ENCODE measurements at regions not wholly inside any gene's neighbourhood (a gene's known extent, or its start where the extent isn't known, plus 50 kb on each side); places are given as distances from the start of the nearest gene placed in this dataset.

GRCh38 chr11:95653099-95653498 is 136.5 kb downstream of the FAM76B start:
- Histone ChIP-seq H3K4me3 (no peak overlapping the region), H3K9me3 (no peaks in the 10 kb centered on the region), H3K27ac (no peak overlapping the region), H3K36me3 (no peaks in the 10 kb centered on the region), H3K4me1 (peaks cover 0 to 2% (median 0%) of the 10 kb centered on the region in 3 donors), H3K27me3 (no peaks in the 10 kb centered on the region)
- DNase-seq = no peak
- TF ChIP-seq CTCF (IDR thresholded peaks at IDR 0.05) (no peak), POLR2A (IDR thresholded peaks at IDR 0.05) (no peak)
- intact Hi-C loops (cut with DNase I) = no loop called here
- 88 to 93% methylated on average over 5 of the region's 5 CpGs for WGBS, 2 donors

DNA sequence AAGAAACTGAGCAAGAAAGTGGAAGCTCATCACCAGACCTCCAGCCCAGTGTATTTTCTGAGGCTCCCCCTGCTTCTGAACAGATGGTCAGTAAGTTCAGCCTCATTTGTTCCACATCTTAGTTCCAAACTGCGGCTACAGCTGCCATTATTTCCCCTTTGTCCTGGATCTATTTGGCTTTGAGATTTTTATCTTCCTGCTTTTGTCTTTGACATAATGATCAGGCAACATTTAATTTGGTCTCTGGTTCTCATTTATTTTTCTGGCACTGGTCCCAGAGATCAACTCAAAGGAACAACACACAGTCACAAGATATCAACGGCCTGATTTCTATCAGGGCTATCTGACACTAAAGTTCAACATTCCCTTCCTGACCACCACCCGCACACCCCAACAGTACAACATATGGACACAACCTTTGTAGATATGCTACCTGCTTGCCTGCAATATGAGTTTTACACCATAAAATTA is 137.5 kb downstream of the FAM76B start:
- intact Hi-C loops (cut with DNase I) = no loop called here
- Histone ChIP-seq H3K9me3 (no peaks in the 10 kb centered on the region), H3K27me3 (no peaks in the 10 kb centered on the region), H3K4me3 (no peak overlapping the region), H3K4me1 (peaks cover 0 to 13% (median 0%) of the 10 kb centered on the region in 3 donors), H3K27ac (peak overlapping the region in 3 of 4 donors; percentile 1 to 29 (median 17)), H3K36me3 (no peaks in the 10 kb centered on the region)
- no peak for TF ChIP-seq CTCF (IDR thresholded peaks at IDR 0.05)
- no peak for TF ChIP-seq POLR2A (IDR thresholded peaks at IDR 0.05)
- no peak for DNase-seq
- WGBS, 2 donors = 51 to 62% methylated on average over 3 of the region's 3 CpGs

- no peaks in the 10 kb centered on the region for H3K9me3 ChIP-seq
- 77 to 83% methylated on average over 1 of the region's 1 CpG for WGBS, 2 donors
- H3K27ac ChIP-seq = no peak overlapping the region
- intact Hi-C loops (cut with DNase I) = no loop called here
- no peaks in the 10 kb centered on the region for H3K36me3 ChIP-seq
- no peak overlapping the region for H3K4me3 ChIP-seq
- H3K4me1 ChIP-seq = peaks cover 0 to 17% (median 0%) of the 10 kb centered on the region in 3 donors
- TF ChIP-seq POLR2A (IDR thresholded peaks at IDR 0.05) (no peak), CTCF (IDR thresholded peaks at IDR 0.05) (no peak)
- no peaks in the 10 kb centered on the region for H3K27me3 ChIP-seq
- DNase-seq = no peak
These were observed 139.3 kb downstream of the FAM76B start for GRCh38 chr11:95650276-95650675.

GRCh38 chr11:95647871-95648270 is 141.7 kb downstream of the FAM76B start:
- Histone ChIP-seq H3K36me3 (no peaks in the 10 kb centered on the region), H3K27ac (peak overlapping the region in 3 of 4 donors; percentile 35 to 63 (median 63)), H3K4me1 (peaks cover 0 to 22% (median 0%) of the 10 kb centered on the region in 3 donors), H3K9me3 (no peaks in the 10 kb centered on the region), H3K4me3 (no peak overlapping the region), H3K27me3 (no peaks in the 10 kb centered on the region)
- no peak for TF ChIP-seq CTCF (IDR thresholded peaks at IDR 0.05)
- no peak for TF ChIP-seq POLR2A (IDR thresholded peaks at IDR 0.05)
- WGBS, 2 donors = 53 to 62% methylated on average over 2 of the region's 2 CpGs
- no peak for DNase-seq
- intact Hi-C loops (cut with DNase I) = no loop called here

DNA sequence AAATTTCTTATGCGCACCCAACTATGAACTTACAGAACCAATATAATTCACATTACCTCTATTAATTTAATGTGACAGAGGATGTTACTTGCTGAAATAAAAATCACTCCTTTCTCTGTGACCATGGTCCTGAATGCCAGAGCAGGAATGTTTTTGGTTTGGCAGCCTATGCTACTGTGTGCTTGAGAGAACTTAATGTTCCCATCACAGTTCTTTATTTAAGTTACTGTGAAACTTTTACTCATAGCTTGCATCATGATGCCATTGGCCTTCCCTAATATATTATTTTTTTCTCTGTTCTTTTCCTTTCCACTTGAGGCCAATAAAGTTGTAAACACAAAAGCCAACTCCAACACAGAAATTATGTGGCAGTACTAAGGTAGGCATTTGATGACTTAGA is 142.2 kb downstream of the FAM76B start:
- Histone ChIP-seq H3K27me3 (no peaks in the 10 kb centered on the region), H3K4me1 (peaks cover 0 to 22% (median 0%) of the 10 kb centered on the region in 3 donors), H3K36me3 (no peaks in the 10 kb centered on the region), H3K4me3 (no peak overlapping the region), H3K27ac (peak overlapping the region in 3 of 4 donors; percentile 52 to 63 (median 63)), H3K9me3 (no peaks in the 10 kb centered on the region)
- intact Hi-C loops (cut with DNase I) = no loop called here
- no peak for DNase-seq
- 98 to 100% methylated on average over 1 of the region's 1 CpG for WGBS, 2 donors
- TF ChIP-seq CTCF (IDR thresholded peaks at IDR 0.05) (no peak), POLR2A (IDR thresholded peaks at IDR 0.05) (no peak)

Data from esophagus squamous epithelium (tissue), 5 donors.